Activated T-cell treated with anti-CD3 and anti-CD28 coated beads, Interleukin-2, amount 50 U/mL, for 4 hours (primary cell): ENCODE measurements at regions not wholly inside any gene's neighbourhood (a gene's known extent, or its start where the extent isn't known, plus 50 kb on each side); places are given as distances from the start of the nearest gene placed in this dataset.

Source experiments
- ATAC-seq, 2 donors: fragments of 200-7000 bp; cut with Tn5 transposase; one replicate each; pipeline ENCODE4 v1.10.0; 2021
- DNase-seq: peaks from one replicate; pipeline ENCODE4 v3.0.0-alpha.2; 2020
- H3K27me3 Mint-ChIP-seq: one replicate; pipeline ENCODE4 v1.8.0; 2021; ENCODE audit warnings: low read depth, mixed read lengths
- H3K36me3 Mint-ChIP-seq: one replicate; pipeline ENCODE4 v1.8.0; 2022; ENCODE audit warnings: mixed read lengths; ENCODE audit not compliant: insufficient read depth
- H3K4me1 Mint-ChIP-seq: one replicate; pipeline ENCODE4 v1.8.0; 2021; ENCODE audit warnings: low read depth, mixed read lengths
- H3K4me3 Mint-ChIP-seq: one replicate; pipeline ENCODE4 v1.8.0; 2021; ENCODE audit warnings: mild to moderate bottlenecking, moderate library complexity, mixed read lengths
- H3K9me3 Mint-ChIP-seq: one replicate; pipeline ENCODE4 v1.8.0; 2021; ENCODE audit warnings: mixed read lengths

GRCh38 chr21:38556390-38556789, 58.1 kb upstream of the ERG start:
- H3K4me3 Mint-ChIP-seq, result no peak overlapping the region
- DNase-seq (no peak), ATAC-seq (no peak)
- H3K36me3 Mint-ChIP-seq, result no peaks in the 10 kb centered on the region
- peaks cover 12% of the 10 kb centered on the region for H3K27me3 Mint-ChIP-seq
- H3K9me3 Mint-ChIP-seq, result no peaks in the 10 kb centered on the region
- H3K4me1 Mint-ChIP-seq, result no peaks in the 10 kb centered on the region

GRCh38 chr21:38561205-38561604, 62.9 kb upstream of the ERG start:
- Mint-ChIP-seq H3K27me3 (peaks cover 5% of the 10 kb centered on the region), H3K36me3 (no peaks in the 10 kb centered on the region), H3K4me3 (no peak overlapping the region), H3K4me1 (no peaks in the 10 kb centered on the region), H3K9me3 (no peaks in the 10 kb centered on the region)
- DNase-seq, result no peak
- ATAC-seq, result no peak

- no peak for DNase-seq
- no peaks in the 10 kb centered on the region for H3K4me1 Mint-ChIP-seq
- H3K36me3 Mint-ChIP-seq, result no peaks in the 10 kb centered on the region
- H3K27me3 Mint-ChIP-seq, result peaks cover 5% of the 10 kb centered on the region
- H3K9me3 Mint-ChIP-seq, result no peaks in the 10 kb centered on the region
- ATAC-seq, result no peak
- no peak overlapping the region for H3K4me3 Mint-ChIP-seq
These were observed 63.6 kb upstream of the ERG start for GRCh38 chr21:38561613-38562581.

- Mint-ChIP-seq H3K9me3 (no peaks in the 10 kb centered on the region), H3K4me1 (no peaks in the 10 kb centered on the region), H3K27me3 (peaks cover 3% of the 10 kb centered on the region), H3K36me3 (no peaks in the 10 kb centered on the region), H3K4me3 (no peak overlapping the region)
- ATAC-seq, result no peak
- no peak for DNase-seq
These were observed 69.2 kb upstream of the ERG start for GRCh38 chr21:38567335-38567969.

GRCh38 chr21:38567970-38568360, 69.7 kb upstream of the ERG start:
- DNase-seq (no peak), ATAC-seq (no peak)
- H3K36me3 Mint-ChIP-seq, result no peaks in the 10 kb centered on the region
- peaks cover 3% of the 10 kb centered on the region for H3K27me3 Mint-ChIP-seq
- H3K9me3 Mint-ChIP-seq, result no peaks in the 10 kb centered on the region
- no peaks in the 10 kb centered on the region for H3K4me1 Mint-ChIP-seq
- no peak overlapping the region for H3K4me3 Mint-ChIP-seq

- Mint-ChIP-seq H3K4me1 (no peaks in the 10 kb centered on the region), H3K9me3 (no peaks in the 10 kb centered on the region), H3K36me3 (no peaks in the 10 kb centered on the region), H3K4me3 (no peak overlapping the region), H3K27me3 (peaks cover 3% of the 10 kb centered on the region)
- no peak for DNase-seq
- no peak for ATAC-seq
These were observed 71.5 kb upstream of the ERG start for GRCh38 chr21:38569733-38570132.

- DNase-seq (no peak), ATAC-seq (no peak)
- H3K4me1 Mint-ChIP-seq, result no peaks in the 10 kb centered on the region
- no peaks in the 10 kb centered on the region for H3K36me3 Mint-ChIP-seq
- no peak overlapping the region for H3K4me3 Mint-ChIP-seq
- H3K9me3 Mint-ChIP-seq, result no peaks in the 10 kb centered on the region
- peaks cover 1% of the 10 kb centered on the region for H3K27me3 Mint-ChIP-seq
These were observed 72.3 kb upstream of the ERG start for GRCh38 chr21:38570596-38570995.

- H3K4me1 Mint-ChIP-seq, result no peaks in the 10 kb centered on the region
- H3K9me3 Mint-ChIP-seq, result no peaks in the 10 kb centered on the region
- no peaks in the 10 kb centered on the region for H3K27me3 Mint-ChIP-seq
These were observed 76.8 kb upstream of the ERG start for GRCh38 chr21:38574895-38575575.

GRCh38 chr21:38577887-38578286, 79.6 kb upstream of the ERG start:
- H3K36me3 Mint-ChIP-seq, result no peaks in the 10 kb centered on the region
- no peaks in the 10 kb centered on the region for H3K9me3 Mint-ChIP-seq
- no peaks in the 10 kb centered on the region for H3K27me3 Mint-ChIP-seq
- DNase-seq, result no peak
- H3K4me1 Mint-ChIP-seq, result no peaks in the 10 kb centered on the region
- no peak for ATAC-seq
- no peak overlapping the region for H3K4me3 Mint-ChIP-seq

More at GRCh38 chr21:38574895-38575575, 76.8 kb upstream of the ERG start:
- no peaks in the 10 kb centered on the region for H3K36me3 Mint-ChIP-seq
- H3K4me3 Mint-ChIP-seq, result no peak overlapping the region
- DNase-seq, result no peak
- no peak for ATAC-seq

- ATAC-seq (no peak), DNase-seq (no peak)
- Mint-ChIP-seq H3K4me1 (no peaks in the 10 kb centered on the region), H3K9me3 (no peaks in the 10 kb centered on the region), H3K4me3 (no peak overlapping the region), H3K36me3 (no peaks in the 10 kb centered on the region), H3K27me3 (peaks cover 15% of the 10 kb centered on the region)
These were observed 92.4 kb upstream of the ERG start for GRCh38 chr21:38590449-38591217.

- Mint-ChIP-seq H3K27me3 (peaks cover 15% of the 10 kb centered on the region), H3K4me3 (no peak overlapping the region), H3K4me1 (no peaks in the 10 kb centered on the region), H3K9me3 (no peaks in the 10 kb centered on the region), H3K36me3 (no peaks in the 10 kb centered on the region)
- DNase-seq (no peak), ATAC-seq (no peak)
These were observed 92.9 kb upstream of the ERG start for GRCh38 chr21:38591218-38591537.

- Mint-ChIP-seq H3K9me3 (no peaks in the 10 kb centered on the region), H3K4me3 (no peak overlapping the region), H3K4me1 (no peaks in the 10 kb centered on the region), H3K36me3 (no peaks in the 10 kb centered on the region), H3K27me3 (peaks cover 14% of the 10 kb centered on the region)
- DNase-seq (no peak), ATAC-seq (peak in 1 of 2 donors; percentile 27)
These were observed 98.2 kb upstream of the ERG start for GRCh38 chr21:38596264-38597042.

- Mint-ChIP-seq H3K27me3 (peaks cover 11% of the 10 kb centered on the region), H3K4me3 (no peak overlapping the region), H3K9me3 (no peaks in the 10 kb centered on the region), H3K36me3 (no peaks in the 10 kb centered on the region), H3K4me1 (no peaks in the 10 kb centered on the region)
- ATAC-seq (no peak), DNase-seq (no peak)
These were observed 99.1 kb upstream of the ERG start for GRCh38 chr21:38597421-38597820.
